OCI-LY7 (cell line): ENCODE measurements at regions not wholly inside any gene's neighbourhood (a gene's known extent, or its start where the extent isn't known, plus 50 kb on each side); places are given as distances from the start of the nearest gene placed in this dataset.

Experiments
- BruUV-seq: library from RNA; stranded (reverse); fragments of 400-500 nt; replicated peaks from 2 replicates; lab custom pipeline; 2021; lab: Mats Ljungman, UMichigan
- CTCF ChIA-PET: fragments of 300-600 bp; sonication (Branson Sonifier 250); formaldehyde crosslinking; loops from one replicate; lab custom pipeline; 2022; ENCODE audit warnings: antibody characterized with exemption; ENCODE audit not compliant: unreplicated experiment; lab: Charles Lee
- POLR2A ChIA-PET: fragments of 300-600 bp; sonication (Branson Sonifier 250); formaldehyde crosslinking; loops from one replicate; lab custom pipeline; 2022; ENCODE audit warnings: antibody characterized with exemption; lab: Charles Lee
- DNase-seq: peaks from one replicate; pipeline ENCODE4 v3.0.0-alpha.2; 2015; ENCODE audit warnings: low spot score
- H2AFZ ChIP-seq: fragments of 200-600 bp; sonication (generic), shearing (Covaris generic); 2 replicates; pipeline ENCODE4 v1.6.1; 2014; ENCODE audit warnings: mild to moderate bottlenecking, antibody characterized with exemption, low read length, moderate library complexity
- H3K27ac ChIP-seq: fragments of 200-600 bp; sonication (generic); 2 replicates; pipeline ENCODE4 v1.5.1; 2014; ENCODE audit warnings: mixed run types, low read depth, mild to moderate bottlenecking, moderate library complexity, low read length, inconsistent platforms; ENCODE audit not compliant: poor library complexity, severe bottlenecking
- H3K36me3 ChIP-seq: fragments of 200-600 bp; sonication (generic); 2 replicates; pipeline ENCODE4 v1.6.1; 2014; ENCODE audit warnings: mild to moderate bottlenecking, antibody characterized with exemption, low read length, moderate library complexity, mixed read lengths; ENCODE audit not compliant: insufficient read depth
- H3K4me1 ChIP-seq: fragments of 200-600 bp; sonication (generic); 2 replicates; pipeline ENCODE4 v1.5.1; 2014; ENCODE audit warnings: mild to moderate bottlenecking, low read length; ENCODE audit not compliant: insufficient read depth, poor library complexity, severe bottlenecking
- H3K4me2 ChIP-seq: fragments of 200-600 bp; sonication (generic); 2 replicates; pipeline ENCODE4 v1.6.1; 2014; ENCODE audit warnings: mild to moderate bottlenecking, low read length
- H3K4me3 ChIP-seq: fragments of 200-600 bp; sonication (generic); 2 replicates; pipeline ENCODE4 v1.5.1; 2014; ENCODE audit warnings: mild to moderate bottlenecking, low read depth, low read length; ENCODE audit not compliant: poor library complexity, severe bottlenecking
- H3K79me2 ChIP-seq: fragments of 200-600 bp; sonication (generic); 2 replicates; pipeline ENCODE4 v1.6.1; 2016; ENCODE audit warnings: low read depth, mild to moderate bottlenecking, low read length, moderate library complexity, mixed read lengths; ENCODE audit not compliant: insufficient read depth
- H3K9me2 ChIP-seq: fragments of 200-600 bp; sonication (generic); 2 replicates; pipeline ENCODE4 v1.6.1; 2016; ENCODE audit warnings: mild to moderate bottlenecking, low read length, mixed read lengths; ENCODE audit not compliant: insufficient read depth
- H3K9me3 ChIP-seq: fragments of 200-600 bp; sonication (generic); 2 replicates; pipeline ENCODE4 v1.6.1; 2014; ENCODE audit warnings: mild to moderate bottlenecking, mixed run types, low read length, mixed read lengths
- H4K20me1 ChIP-seq: fragments of 200-600 bp; sonication (generic); 2 replicates; pipeline ENCODE4 v1.6.1; 2014; ENCODE audit warnings: mild to moderate bottlenecking, antibody characterized with exemption, low read length, moderate library complexity, mixed read lengths; ENCODE audit not compliant: insufficient read depth
- CTCF ChIP-seq: fragments of 200-600 bp; sonication (generic); conservative IDR thresholded peaks from 2 replicates; pipeline ENCODE4 v1.5.1; 2014; ENCODE audit warnings: mild to moderate bottlenecking, antibody characterized with exemption, low read length, moderate library complexity, mixed read lengths
- EZH2phosphoT487 ChIP-seq: fragments of 200-600 bp; sonication (generic); IDR thresholded peaks from 2 replicates; pipeline ENCODE4 v1.6.1; 2018; ENCODE audit warnings: low read depth, borderline replicate concordance, mild to moderate bottlenecking, mixed run types, antibody characterized with exemption, low read length, moderate library complexity, mixed read lengths
- intact Hi-C: fragments of 100-400 bp; cut with micrococcal nuclease; formaldehyde crosslinking; loops from one replicate; pipeline ENCODE4 v1.10.0; 2022; ENCODE audit not compliant: unreplicated experiment

GRCh38 chr11:24295360-24295759 is 201.5 kb upstream of the LUZP2 start:
- no peaks in the 10 kb centered on the region for H3K79me2 ChIP-seq
- H3K4me3 ChIP-seq, result no peak overlapping the region
- H3K9me3 ChIP-seq, result no peaks in the 10 kb centered on the region; the same call in 1 of the 2 replicates
- H3K4me2 ChIP-seq, result no peak overlapping the region
- H3K27ac ChIP-seq, result no peak overlapping the region
- no peaks in the 10 kb centered on the region for H4K20me1 ChIP-seq
- ChIA-PET CTCF (interaction anchor here (1.1 kb wide), 1 partner anchor 10 kb away, joined by 5 read pairs; no protein-coding TSS in a partner anchor), POLR2A (no interaction called here)
- BruUV-seq, result no TSS peak
- no peaks in the 10 kb centered on the region for H3K36me3 ChIP-seq
- DNase-seq, result no peak
- no peak overlapping the region for H2AFZ ChIP-seq
- H3K4me1 ChIP-seq, result no peaks in the 10 kb centered on the region
- TF ChIP-seq EZH2phosphoT487 (no peak), CTCF (no peak)
- H3K9me2 ChIP-seq, result 0 out of 2 replicates have a peak, but pooled peaks cover 4% of the 10 kb centered on the region
- intact Hi-C loops, result no loop called here

- POLR2A ChIA-PET, result no interaction called here
- CTCF ChIA-PET, result no interaction called here
Observed at GRCh38 chr11:24297461-24297860, 199.4 kb upstream of the LUZP2 start.

More at GRCh38 chr11:24297461-24297860, 199.4 kb upstream of the LUZP2 start:
- Histone ChIP-seq H3K9me3 (no peaks in the 10 kb centered on the region), H4K20me1 (no peaks in the 10 kb centered on the region), H3K27ac (no peak overlapping the region), H3K4me2 (no peak overlapping the region), H2AFZ (no peak overlapping the region), H3K4me1 (no peaks in the 10 kb centered on the region), H3K9me2 (0 out of 2 replicates have a peak, but pooled peaks cover 4% of the 10 kb centered on the region), H3K36me3 (no peaks in the 10 kb centered on the region), H3K79me2 (no peaks in the 10 kb centered on the region), H3K4me3 (no peak overlapping the region)
- no peak for DNase-seq
- TF ChIP-seq CTCF, result no peak
- TF ChIP-seq EZH2phosphoT487, result no peak
- intact Hi-C loops, result no loop called here
- BruUV-seq, result no TSS peak
